SH-SY5Y (cell line): ENCODE measurements at regions not wholly inside any gene's neighbourhood (a gene's known extent, or its start where the extent isn't known, plus 50 kb on each side); places are given as distances from the start of the nearest gene placed in this dataset.

Source experiments
- GATA2 ChIP-seq: IDR thresholded peaks from 2 replicates; pipeline ENCODE4 v1.6.1; 2011; ENCODE audit warnings: mild to moderate bottlenecking, low read depth, low read length
- GATA3 ChIP-seq: IDR thresholded peaks from 2 replicates; pipeline ENCODE4 v1.6.1; 2011; ENCODE audit warnings: low read depth, mild to moderate bottlenecking, low read length, moderate library complexity

- no peak for TF ChIP-seq GATA2
- no peak for TF ChIP-seq GATA3
Observed at GRCh38 chr5:117436846-117437245, 862.2 kb upstream of the SEMA6A start.
